Fibroblast of villous mesenchyme (primary cell): ENCODE measurements at regions not wholly inside any gene's neighbourhood (a gene's known extent, or its start where the extent isn't known, plus 50 kb on each side); places are given as distances from the start of the nearest gene placed in this dataset.

Experiments
- DNase-seq: peaks from one replicate; pipeline ENCODE4 v3.0.0-alpha.2; 2010; ENCODE audit warnings: low read depth
- H3K4me3 ChIP-seq: 2 replicates; pipeline ENCODE4 v1.5.1; 2011; ENCODE audit warnings: low read depth, mild to moderate bottlenecking, low read length
- CTCF ChIP-seq: IDR thresholded peaks from 2 replicates; pipeline ENCODE4 v1.5.1; 2012; ENCODE audit warnings: low read depth, mild to moderate bottlenecking, low read length; ENCODE audit not compliant: insufficient read depth

DNA sequence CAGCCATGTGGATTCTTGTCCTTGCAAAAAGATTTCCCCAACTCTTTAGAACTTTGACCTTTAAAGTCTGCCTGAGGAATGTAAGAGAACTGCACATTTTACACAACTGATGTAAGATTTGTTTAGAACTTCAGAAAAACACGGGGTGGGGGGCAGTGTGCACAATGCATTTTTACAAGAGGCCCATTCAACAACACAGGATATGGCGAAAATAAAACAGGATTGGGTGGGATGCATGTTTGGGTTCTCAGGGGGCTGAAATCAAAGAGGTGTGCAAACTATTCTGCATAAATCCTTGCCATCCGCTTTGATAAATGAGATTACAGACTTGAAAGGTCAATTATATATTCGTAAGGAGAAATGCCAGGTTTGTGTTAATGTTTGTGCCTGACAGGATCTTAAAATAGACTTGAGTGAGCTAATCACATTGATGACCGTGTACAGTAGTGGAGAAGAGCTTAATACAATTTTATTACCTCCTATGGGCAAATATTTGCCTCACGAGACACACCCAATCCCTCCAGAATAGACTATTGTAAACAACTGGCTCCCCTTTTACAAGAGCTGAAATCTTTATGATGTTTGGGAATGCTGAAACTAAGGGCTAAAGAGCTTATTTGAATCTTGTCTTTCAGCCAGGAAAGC, 184.1 kb upstream of the LEF1 start:
- no peak overlapping the region for H3K4me3 ChIP-seq
- TF ChIP-seq CTCF, result no peak
- DNase-seq, result peak; percentile 84

DNA sequence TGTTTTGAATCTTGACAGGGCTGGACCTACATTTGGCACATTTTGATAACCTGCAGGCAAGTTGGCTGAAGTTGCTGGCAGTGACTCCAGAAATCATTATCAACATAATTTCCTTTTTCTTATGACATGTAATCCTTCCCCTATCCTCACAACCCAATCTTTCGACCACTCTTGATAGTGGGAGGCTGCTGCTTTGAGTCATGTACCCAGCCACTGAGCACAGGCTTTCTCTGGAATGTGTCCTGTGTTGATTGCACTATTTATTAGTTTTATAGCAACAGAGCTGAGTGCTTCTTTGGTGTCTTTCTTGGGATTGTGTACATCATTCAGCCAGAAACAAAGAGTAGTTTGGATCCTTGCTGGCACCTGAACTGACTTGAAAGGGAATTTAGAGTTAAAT, 183.1 kb upstream of the LEF1 start:
- no peak for TF ChIP-seq CTCF
- DNase-seq, result peak; percentile 34
- H3K4me3 ChIP-seq, result no peak overlapping the region

DNA sequence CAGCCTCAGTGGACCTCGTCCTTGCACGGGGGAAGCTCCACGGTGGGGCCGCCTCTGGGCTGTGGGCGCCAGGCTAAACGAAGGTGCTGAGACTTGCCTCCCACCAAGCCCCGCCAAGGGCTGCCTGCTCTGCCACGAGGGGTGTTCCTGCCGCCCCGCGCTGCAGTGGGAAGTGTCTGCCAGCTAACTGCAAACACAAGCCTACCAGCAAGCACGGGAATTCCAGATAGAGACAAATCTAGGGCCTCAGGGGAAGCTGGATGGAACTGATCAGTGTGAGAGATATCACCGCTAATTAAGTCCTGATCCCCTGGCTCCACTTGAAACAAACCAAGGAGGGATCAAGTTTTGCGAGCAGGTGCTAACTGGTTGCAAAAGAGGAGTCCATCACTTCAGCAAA, 181.6 kb upstream of the LEF1 start:
- no peak overlapping the region for H3K4me3 ChIP-seq
- TF ChIP-seq CTCF, result no peak
- no peak for DNase-seq

- H3K4me3 ChIP-seq, result no peak overlapping the region
- no peak for DNase-seq
- no peak for TF ChIP-seq CTCF
Observed at GRCh38 chr4:108346818-108347210, 178.1 kb upstream of the LEF1 start.

DNA sequence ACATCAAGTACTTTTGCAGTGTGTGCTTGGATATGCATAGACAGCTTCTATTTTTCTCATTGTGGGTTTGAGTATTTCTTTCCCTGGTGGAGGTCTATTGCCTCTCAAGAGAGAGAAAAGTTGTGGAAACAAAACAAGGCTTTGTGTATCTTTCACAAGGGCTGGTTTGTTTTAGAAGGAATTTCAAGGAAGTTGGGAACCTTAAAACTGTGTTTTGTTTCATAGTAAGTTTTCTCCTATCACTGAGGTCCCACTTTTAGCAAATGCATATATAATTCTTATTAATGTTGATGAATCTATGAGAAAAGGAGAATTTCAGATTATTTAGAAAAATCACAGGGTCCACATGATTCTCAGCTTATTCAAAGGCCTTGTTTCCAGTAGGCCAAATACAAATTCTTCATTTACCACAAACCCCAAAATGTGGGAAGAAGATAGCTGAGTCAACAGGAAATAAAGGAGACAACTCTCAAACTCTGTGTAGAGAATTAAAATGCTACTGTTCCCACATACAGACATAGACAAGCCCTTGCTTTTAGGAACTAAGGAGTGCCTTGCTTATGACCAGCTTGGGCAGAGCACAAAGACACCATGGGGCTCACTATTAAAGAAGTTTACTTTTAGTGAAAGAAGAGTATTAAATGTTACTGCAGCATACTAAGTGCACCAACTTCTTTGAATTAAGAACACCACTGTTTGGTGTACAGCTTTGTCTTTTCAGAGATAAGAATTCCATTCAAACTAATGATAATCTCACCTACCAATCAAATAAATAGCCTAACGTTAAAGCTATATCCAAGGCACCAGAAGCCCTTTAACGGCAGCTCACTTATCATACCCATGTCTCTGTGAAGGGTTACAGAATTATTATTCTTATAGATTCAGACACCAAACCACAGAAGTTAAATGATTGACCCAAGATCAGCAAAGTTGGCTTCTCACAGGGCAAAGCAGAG, 177.4 kb upstream of the LEF1 start:
- no peak overlapping the region for H3K4me3 ChIP-seq
- no peak for TF ChIP-seq CTCF
- peak; percentile 55 for DNase-seq

GRCh38 chr4:108342325-108342970, 173.7 kb upstream of the LEF1 start:
- no peak for DNase-seq
- no peak overlapping the region for H3K4me3 ChIP-seq
- no peak for TF ChIP-seq CTCF
